ENCODE measurements at regions not wholly inside any gene's neighbourhood (a gene's known extent, or its start where the extent isn't known, plus 50 kb on each side); places are given as distances from the start of the nearest gene placed in this dataset.

- no peak overlapping the region for H3K27ac ChIP-seq (ENCODE audit: low read depth, low read length)
- WGBS, 2 experiments (ENCODE audit: insufficient coverage in 1 of 2, insufficient read length in 1 of 2): 100% methylated on average over 2 of the region's 5 CpGs; no CpG with 5 or more reads in 1 of the 2 experiments
- no peaks in the 10 kb centered on the region for H3K4me1 ChIP-seq (ENCODE audit: control insufficient read depth, insufficient read depth, low read length)
- H3K27ac Mint-ChIP-seq: no peak overlapping the region
- TF ChIP-seq CTCF (conservative IDR thresholded peaks at IDR 0.05): no peak
- no peaks in the 10 kb centered on the region for H3K27me3 Mint-ChIP-seq (ENCODE audit: insufficient read depth)
- no peaks in the 10 kb centered on the region for H3K36me3 ChIP-seq (ENCODE audit: control insufficient read depth, insufficient read depth, low read length)
- peaks cover 17% of the 10 kb centered on the region for H3K9me3 Mint-ChIP-seq
- no peaks in the 10 kb centered on the region for H3K36me3 Mint-ChIP-seq (ENCODE audit: low read depth)
- no peak overlapping the region for H3K9ac ChIP-seq (ENCODE audit: extremely low read depth, low read length, poor library complexity, severe bottlenecking)
- H3K4me3 ChIP-seq (ENCODE audit: low read length): no peak overlapping the region
- no peaks in the 10 kb centered on the region for H3K27me3 ChIP-seq (ENCODE audit: control insufficient read depth, insufficient read depth, low read length, poor library complexity, severe bottlenecking)
- peaks cover 7% of the 10 kb centered on the region for H3K4me1 Mint-ChIP-seq
- DNase-seq: no peak
- H3K4me3 Mint-ChIP-seq: no peak overlapping the region
- H3K9me3 ChIP-seq (ENCODE audit: control insufficient read depth, low read length): no peaks in the 10 kb centered on the region
Observed at GRCh38 chrX:98077440-98077839, 1193.7 kb downstream of the RPA4 start.

- WGBS, 2 experiments (ENCODE audit: insufficient coverage in 1 of 2, insufficient read length in 1 of 2): 82% methylated on average over 1 of the region's 3 CpGs; no CpG with 5 or more reads in 1 of the 2 experiments
Observed at GRCh38 chrX:98111684-98112083, 1228.0 kb downstream of the RPA4 start.

GRCh38 chrX:98114021-98114420 lies 1230.3 kb downstream of the RPA4 start:
- no peak for TF ChIP-seq CTCF (conservative IDR thresholded peaks at IDR 0.05)
- DNase-seq: no peak
- Mint-ChIP-seq H3K27me3 (ENCODE audit: insufficient read depth) (no peaks in the 10 kb centered on the region), H3K9me3 (peaks cover 2% of the 10 kb centered on the region), H3K27ac (no peak overlapping the region), H3K36me3 (ENCODE audit: low read depth) (no peaks in the 10 kb centered on the region), H3K4me3 (no peak overlapping the region), H3K4me1 (peaks cover 13% of the 10 kb centered on the region)
- no peak overlapping the region for H3K9ac ChIP-seq (ENCODE audit: extremely low read depth, low read length, poor library complexity, severe bottlenecking)
- H3K4me3 ChIP-seq (ENCODE audit: low read length): no peak overlapping the region
- H3K36me3 ChIP-seq (ENCODE audit: control insufficient read depth, insufficient read depth, low read length): no peaks in the 10 kb centered on the region
- no peaks in the 10 kb centered on the region for H3K27me3 ChIP-seq (ENCODE audit: control insufficient read depth, insufficient read depth, low read length, poor library complexity, severe bottlenecking)
- no peak overlapping the region for H3K27ac ChIP-seq (ENCODE audit: low read depth, low read length)
- no peaks in the 10 kb centered on the region for H3K9me3 ChIP-seq (ENCODE audit: control insufficient read depth, low read length)
- H3K4me1 ChIP-seq (ENCODE audit: control insufficient read depth, insufficient read depth, low read length): no peaks in the 10 kb centered on the region
- WGBS, 2 experiments (ENCODE audit: insufficient coverage in 1 of 2, insufficient read length in 1 of 2): 73% methylated on average over 1 of the region's 2 CpGs; no CpG with 5 or more reads in 1 of the 2 experiments

More at GRCh38 chrX:98111684-98112083, 1228.0 kb downstream of the RPA4 start:
- H3K4me1 ChIP-seq (ENCODE audit: control insufficient read depth, insufficient read depth, low read length): no peaks in the 10 kb centered on the region
- H3K9ac ChIP-seq (ENCODE audit: extremely low read depth, low read length, poor library complexity, severe bottlenecking): no peak overlapping the region
- TF ChIP-seq CTCF (conservative IDR thresholded peaks at IDR 0.05): no peak
- no peaks in the 10 kb centered on the region for H3K9me3 ChIP-seq (ENCODE audit: control insufficient read depth, low read length)
- Mint-ChIP-seq H3K27ac (no peak overlapping the region), H3K4me1 (peaks cover 22% of the 10 kb centered on the region), H3K27me3 (ENCODE audit: insufficient read depth) (no peaks in the 10 kb centered on the region), H3K36me3 (ENCODE audit: low read depth) (no peaks in the 10 kb centered on the region), H3K4me3 (no peak overlapping the region), H3K9me3 (peaks cover 2% of the 10 kb centered on the region)
- no peaks in the 10 kb centered on the region for H3K36me3 ChIP-seq (ENCODE audit: control insufficient read depth, insufficient read depth, low read length)
- no peak overlapping the region for H3K27ac ChIP-seq (ENCODE audit: low read depth, low read length)
- no peaks in the 10 kb centered on the region for H3K27me3 ChIP-seq (ENCODE audit: control insufficient read depth, insufficient read depth, low read length, poor library complexity, severe bottlenecking)
- no peak overlapping the region for H3K4me3 ChIP-seq (ENCODE audit: low read length)
- DNase-seq: no peak

Data from endodermal cell (in vitro differentiated cells).